ENCODE measurements at regions not wholly inside any gene's neighbourhood (a gene's known extent, or its start where the extent isn't known, plus 50 kb on each side); places are given as distances from the start of the nearest gene placed in this dataset.

DNA sequence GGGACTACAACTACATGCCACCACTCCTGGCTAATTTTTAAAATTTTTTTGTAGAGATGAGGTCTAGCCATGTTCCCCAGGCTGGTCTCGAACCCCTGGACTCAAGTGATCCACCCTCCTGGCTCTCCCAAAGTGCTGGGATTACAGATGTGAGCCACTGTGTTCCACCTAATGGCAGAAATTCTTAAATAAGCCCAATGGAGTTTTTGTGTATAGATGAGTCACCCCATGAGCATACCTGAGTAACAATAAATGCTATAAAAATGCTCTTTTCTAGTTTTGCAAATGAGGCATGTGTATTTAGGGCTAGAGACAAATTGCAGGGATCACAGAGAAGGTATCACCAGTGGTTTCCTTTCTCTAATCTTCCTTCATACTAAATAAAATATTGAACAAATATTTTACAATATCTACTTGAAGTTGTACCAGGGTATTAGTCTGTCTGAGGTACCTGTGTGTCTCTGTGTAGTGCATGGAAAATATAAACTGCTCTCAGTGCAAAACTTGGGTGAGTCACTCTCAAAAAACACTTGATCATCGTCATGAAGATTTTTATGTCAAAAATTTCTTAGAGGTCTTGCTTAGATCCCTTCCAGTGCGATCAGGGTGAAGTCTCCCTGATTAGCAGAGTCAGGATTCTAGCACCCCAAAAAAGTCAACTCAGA lies 337.1 kb upstream of the MMADHC start:
- H4K20me1 ChIP-seq (ENCODE audit: insufficient read depth): no peaks in the 10 kb centered on the region
- no peaks in the 10 kb centered on the region; a peak in 2 of 4 replicates for H3K4me1 ChIP-seq (ENCODE audit: control insufficient read depth in 1 of 2, insufficient read depth in 2 of 2, low read depth in 1 of 2, low read length in 1 of 2)
- H3K4me2 ChIP-seq: no peak overlapping the region
- no peak for DNase-seq
- peaks cover 10% of the 10 kb centered on the region; the same call in 1 of the 2 replicates for H3K9me3 ChIP-seq
- ChIA-PET POLR2A (no interaction called here), CTCF (no interaction called here)
- no peaks in the 10 kb centered on the region for H3K9me2 ChIP-seq
- H3K9ac ChIP-seq: no peak overlapping the region
- H3K4me3 ChIP-seq (ENCODE audit: low read depth in 2 of 2, low read length in 1 of 2): no peak overlapping the region
- peaks cover 0 to 2% of the 10 kb centered on the region in 2 experiments for H3K36me3 ChIP-seq (replicated peaks in 1 of 2; ENCODE audit: control insufficient read depth in 1 of 2, insufficient read depth in 2 of 2, low read length in 1 of 2)
- no peaks in the 10 kb centered on the region for H3K79me2 ChIP-seq (ENCODE audit: insufficient read depth)
- no peaks in the 10 kb centered on the region for H3K27me3 ChIP-seq (ENCODE audit: insufficient read depth)
- no peak for TF ChIP-seq SMC3 (IDR thresholded peaks at IDR 0.05; ENCODE audit: low read depth, low read length)
- TF ChIP-seq JUND (IDR thresholded peaks at IDR 0.05): no peak
- no peak for TF ChIP-seq FOXM1 (IDR thresholded peaks at IDR 0.05; ENCODE audit: low read depth)
- no peak for TF ChIP-seq RAD21 (IDR thresholded peaks at IDR 0.05; ENCODE audit: low read length)
- no peak for TF ChIP-seq TCF12 (IDR thresholded peaks at IDR 0.05)
- TF ChIP-seq GABPA (IDR thresholded peaks at IDR 0.05; ENCODE audit: low read depth): no peak
- TF ChIP-seq NFIC (IDR thresholded peaks at IDR 0.05; ENCODE audit: borderline replicate concordance): no peak
- TF ChIP-seq, protein P1, sequence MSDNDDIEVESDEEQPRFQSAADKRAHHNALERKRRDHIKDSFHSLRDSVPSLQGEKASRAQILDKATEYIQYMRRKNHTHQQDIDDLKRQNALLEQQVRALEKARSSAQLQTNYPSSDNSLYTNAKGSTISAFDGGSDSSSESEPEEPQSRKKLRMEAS (IDR thresholded peaks at IDR 0.05; ENCODE audit: low read depth): no peak
- no peak for TF ChIP-seq FOXJ3 (CRISPR knock-in tag; IDR thresholded peaks at IDR 0.05)
- no peak for TF ChIP-seq SIN3A (IDR thresholded peaks at IDR 0.05; ENCODE audit: borderline replicate concordance, low read depth, low read length)
- TF ChIP-seq CHD2 (IDR thresholded peaks at IDR 0.05; ENCODE audit: low read length, partially characterized antibody): no peak
- TF ChIP-seq TEAD4 (IDR thresholded peaks at IDR 0.05; ENCODE audit: borderline replicate concordance, insufficient read depth): no peak
- TF ChIP-seq, protein P2, sequence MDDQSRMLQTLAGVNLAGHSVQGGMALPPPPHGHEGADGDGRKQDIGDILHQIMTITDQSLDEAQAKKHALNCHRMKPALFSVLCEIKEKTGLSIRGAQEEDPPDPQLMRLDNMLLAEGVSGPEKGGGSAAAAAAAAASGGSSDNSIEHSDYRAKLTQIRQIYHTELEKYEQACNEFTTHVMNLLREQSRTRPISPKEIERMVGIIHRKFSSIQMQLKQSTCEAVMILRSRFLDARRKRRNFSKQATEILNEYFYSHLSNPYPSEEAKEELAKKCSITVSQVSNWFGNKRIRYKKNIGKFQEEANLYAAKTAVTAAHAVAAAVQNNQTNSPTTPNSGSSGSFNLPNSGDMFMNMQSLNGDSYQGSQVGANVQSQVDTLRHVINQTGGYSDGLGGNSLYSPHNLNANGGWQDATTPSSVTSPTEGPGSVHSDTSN (IDR thresholded peaks at IDR 0.05): no peak
- TF ChIP-seq, protein P3, sequence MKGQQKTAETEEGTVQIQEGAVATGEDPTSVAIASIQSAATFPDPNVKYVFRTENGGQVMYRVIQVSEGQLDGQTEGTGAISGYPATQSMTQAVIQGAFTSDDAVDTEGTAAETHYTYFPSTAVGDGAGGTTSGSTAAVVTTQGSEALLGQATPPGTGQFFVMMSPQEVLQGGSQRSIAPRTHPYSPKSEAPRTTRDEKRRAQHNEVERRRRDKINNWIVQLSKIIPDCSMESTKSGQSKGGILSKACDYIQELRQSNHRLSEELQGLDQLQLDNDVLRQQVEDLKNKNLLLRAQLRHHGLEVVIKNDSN (IDR thresholded peaks at IDR 0.05; ENCODE audit: borderline replicate concordance, low read depth): no peak
- TF ChIP-seq RFX5 (IDR thresholded peaks at IDR 0.05; ENCODE audit: low read length): no peak
- no peak for TF ChIP-seq YY1 (IDR thresholded peaks at IDR 0.05; ENCODE audit: low read depth)
- H3F3A ChIP-seq (replicated peaks; ENCODE audit: insufficient read depth): no peaks in the 10 kb centered on the region
- H2AFZ ChIP-seq (ENCODE audit: low read depth): no peak overlapping the region
- WGBS (ENCODE audit: low lambda C conversion rate): 64% methylated on average over 3 of the region's 3 CpGs
- H3K27ac ChIP-seq (ENCODE audit: low read depth in 2 of 2, low read length in 1 of 2): no peak overlapping the region

DNA sequence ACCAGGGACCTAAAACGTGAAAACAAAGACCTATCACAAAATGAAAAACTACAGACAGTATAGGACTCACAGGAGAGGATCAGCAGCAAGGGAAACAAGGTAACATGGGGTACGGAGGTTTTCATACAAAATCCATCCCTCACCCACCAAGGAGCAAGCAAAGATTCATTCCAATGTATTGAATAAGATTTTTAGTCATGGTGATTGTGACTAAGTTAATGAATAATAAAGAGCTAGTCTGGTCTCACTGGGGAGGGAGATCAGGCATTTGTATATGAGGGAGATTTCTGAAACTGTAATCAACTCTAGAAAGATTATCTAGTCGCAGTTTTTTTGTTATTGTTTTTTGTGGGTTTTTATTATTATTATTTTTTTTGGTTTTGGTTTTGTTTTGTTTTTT lies 336.5 kb upstream of the MMADHC start:
- H3K36me3 ChIP-seq (replicated peaks in 1 of 2; ENCODE audit: control insufficient read depth in 1 of 2, insufficient read depth in 2 of 2, low read length in 1 of 2): peaks cover 0 to 6% of the 10 kb centered on the region in 2 experiments
- 0 out of 2 replicates have a peak overlapping the region, but pooled peaks have one; percentile 56 for H2AFZ ChIP-seq (ENCODE audit: low read depth)
- ChIA-PET POLR2A (no interaction called here), CTCF (no interaction called here)
- no peaks in the 10 kb centered on the region for H4K20me1 ChIP-seq (ENCODE audit: insufficient read depth)
- H3K27ac ChIP-seq (ENCODE audit: low read depth in 2 of 2, low read length in 1 of 2): no peak overlapping the region
- peaks cover 10% of the 10 kb centered on the region; the same call in 1 of the 2 replicates for H3K9me3 ChIP-seq
- H3K27me3 ChIP-seq (ENCODE audit: insufficient read depth): no peaks in the 10 kb centered on the region
- H3K4me3 ChIP-seq (ENCODE audit: low read depth in 2 of 2, low read length in 1 of 2): no peak overlapping the region
- no peaks in the 10 kb centered on the region; a peak in 2 of 4 replicates for H3K4me1 ChIP-seq (ENCODE audit: control insufficient read depth in 1 of 2, insufficient read depth in 2 of 2, low read depth in 1 of 2, low read length in 1 of 2)
- no peak overlapping the region for H3K4me2 ChIP-seq
- H3F3A ChIP-seq (replicated peaks; ENCODE audit: insufficient read depth): no peaks in the 10 kb centered on the region
- no peaks in the 10 kb centered on the region for H3K9me2 ChIP-seq
- H3K9ac ChIP-seq: no peak overlapping the region
- DNase-seq: no peak
- no peaks in the 10 kb centered on the region for H3K79me2 ChIP-seq (ENCODE audit: insufficient read depth)
- WGBS (ENCODE audit: low lambda C conversion rate): 58% methylated on average over 3 of the region's 3 CpGs
- TF ChIP-seq, protein P4, sequence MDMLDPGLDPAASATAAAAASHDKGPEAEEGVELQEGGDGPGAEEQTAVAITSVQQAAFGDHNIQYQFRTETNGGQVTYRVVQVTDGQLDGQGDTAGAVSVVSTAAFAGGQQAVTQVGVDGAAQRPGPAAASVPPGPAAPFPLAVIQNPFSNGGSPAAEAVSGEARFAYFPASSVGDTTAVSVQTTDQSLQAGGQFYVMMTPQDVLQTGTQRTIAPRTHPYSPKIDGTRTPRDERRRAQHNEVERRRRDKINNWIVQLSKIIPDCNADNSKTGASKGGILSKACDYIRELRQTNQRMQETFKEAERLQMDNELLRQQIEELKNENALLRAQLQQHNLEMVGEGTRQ (IDR thresholded peaks at IDR 0.05; ENCODE audit: borderline replicate concordance, low read depth, low read length): no peak
- TF ChIP-seq MXI1 (IDR thresholded peaks at IDR 0.05; ENCODE audit: low read depth, low read length) (no peak), RCOR1 (IDR thresholded peaks at IDR 0.05; ENCODE audit: low read length) (no peak), MEF2A (IDR thresholded peaks at IDR 0.05; ENCODE audit: borderline replicate concordance, low read depth) (no peak), GATA2 (CRISPR knock-in tag; IDR thresholded peaks at IDR 0.05) (no peak)
- TF ChIP-seq, protein P5, sequence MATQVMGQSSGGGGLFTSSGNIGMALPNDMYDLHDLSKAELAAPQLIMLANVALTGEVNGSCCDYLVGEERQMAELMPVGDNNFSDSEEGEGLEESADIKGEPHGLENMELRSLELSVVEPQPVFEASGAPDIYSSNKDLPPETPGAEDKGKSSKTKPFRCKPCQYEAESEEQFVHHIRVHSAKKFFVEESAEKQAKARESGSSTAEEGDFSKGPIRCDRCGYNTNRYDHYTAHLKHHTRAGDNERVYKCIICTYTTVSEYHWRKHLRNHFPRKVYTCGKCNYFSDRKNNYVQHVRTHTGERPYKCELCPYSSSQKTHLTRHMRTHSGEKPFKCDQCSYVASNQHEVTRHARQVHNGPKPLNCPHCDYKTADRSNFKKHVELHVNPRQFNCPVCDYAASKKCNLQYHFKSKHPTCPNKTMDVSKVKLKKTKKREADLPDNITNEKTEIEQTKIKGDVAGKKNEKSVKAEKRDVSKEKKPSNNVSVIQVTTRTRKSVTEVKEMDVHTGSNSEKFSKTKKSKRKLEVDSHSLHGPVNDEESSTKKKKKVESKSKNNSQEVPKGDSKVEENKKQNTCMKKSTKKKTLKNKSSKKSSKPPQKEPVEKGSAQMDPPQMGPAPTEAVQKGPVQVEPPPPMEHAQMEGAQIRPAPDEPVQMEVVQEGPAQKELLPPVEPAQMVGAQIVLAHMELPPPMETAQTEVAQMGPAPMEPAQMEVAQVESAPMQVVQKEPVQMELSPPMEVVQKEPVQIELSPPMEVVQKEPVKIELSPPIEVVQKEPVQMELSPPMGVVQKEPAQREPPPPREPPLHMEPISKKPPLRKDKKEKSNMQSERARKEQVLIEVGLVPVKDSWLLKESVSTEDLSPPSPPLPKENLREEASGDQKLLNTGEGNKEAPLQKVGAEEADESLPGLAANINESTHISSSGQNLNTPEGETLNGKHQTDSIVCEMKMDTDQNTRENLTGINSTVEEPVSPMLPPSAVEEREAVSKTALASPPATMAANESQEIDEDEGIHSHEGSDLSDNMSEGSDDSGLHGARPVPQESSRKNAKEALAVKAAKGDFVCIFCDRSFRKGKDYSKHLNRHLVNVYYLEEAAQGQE (IDR thresholded peaks at IDR 0.05; ENCODE audit: low read depth, low read length): no peak
- TF ChIP-seq, protein P6, sequence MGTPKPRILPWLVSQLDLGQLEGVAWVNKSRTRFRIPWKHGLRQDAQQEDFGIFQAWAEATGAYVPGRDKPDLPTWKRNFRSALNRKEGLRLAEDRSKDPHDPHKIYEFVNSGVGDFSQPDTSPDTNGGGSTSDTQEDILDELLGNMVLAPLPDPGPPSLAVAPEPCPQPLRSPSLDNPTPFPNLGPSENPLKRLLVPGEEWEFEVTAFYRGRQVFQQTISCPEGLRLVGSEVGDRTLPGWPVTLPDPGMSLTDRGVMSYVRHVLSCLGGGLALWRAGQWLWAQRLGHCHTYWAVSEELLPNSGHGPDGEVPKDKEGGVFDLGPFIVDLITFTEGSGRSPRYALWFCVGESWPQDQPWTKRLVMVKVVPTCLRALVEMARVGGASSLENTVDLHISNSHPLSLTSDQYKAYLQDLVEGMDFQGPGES (IDR thresholded peaks at IDR 0.05; ENCODE audit: low read depth, low read length): no peak
